Activated CD4-positive, alpha-beta T cell treated with anti-CD3 and anti-CD28 coated beads, Interleukin-2, amount 50 U/mL, for 4 hours (primary cell): ENCODE measurements at regions not wholly inside any gene's neighbourhood (a gene's known extent, or its start where the extent isn't known, plus 50 kb on each side); places are given as distances from the start of the nearest gene placed in this dataset.

Source experiments
- DNase-seq, 2 experiments: peaks; one replicate each; pipeline ENCODE4 v3.0.0-alpha.2; 2020

DNA sequence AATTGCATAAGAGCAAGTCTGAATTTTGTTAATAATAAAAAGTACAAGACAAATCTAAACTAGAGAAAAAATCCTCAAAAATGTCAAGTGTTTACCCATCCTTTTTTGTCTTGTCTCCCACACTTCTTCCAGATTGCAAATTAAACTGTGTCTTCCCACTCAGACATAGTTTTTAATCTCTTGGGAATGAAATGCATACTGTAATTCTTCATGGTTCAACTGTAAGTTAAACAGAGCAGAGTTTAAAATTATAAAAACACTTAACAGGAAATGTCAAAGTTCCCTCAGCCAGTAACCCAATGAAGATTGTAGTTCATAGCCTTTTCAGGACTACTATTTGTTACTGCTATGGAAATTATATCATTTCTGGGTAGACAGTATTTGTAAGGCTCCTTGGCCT is 171.8 kb downstream of the UBE2E3 start:
- no peak for DNase-seq

- DNase-seq: no peak
Observed at GRCh38 chr2:181152701-181153100, 172.3 kb downstream of the UBE2E3 start.

- DNase-seq: no peak
Observed at GRCh38 chr2:181153886-181154285, 173.5 kb downstream of the UBE2E3 start.

- no peak for DNase-seq
Observed at GRCh38 chr2:181157326-181157725, 176.9 kb downstream of the UBE2E3 start.

DNA sequence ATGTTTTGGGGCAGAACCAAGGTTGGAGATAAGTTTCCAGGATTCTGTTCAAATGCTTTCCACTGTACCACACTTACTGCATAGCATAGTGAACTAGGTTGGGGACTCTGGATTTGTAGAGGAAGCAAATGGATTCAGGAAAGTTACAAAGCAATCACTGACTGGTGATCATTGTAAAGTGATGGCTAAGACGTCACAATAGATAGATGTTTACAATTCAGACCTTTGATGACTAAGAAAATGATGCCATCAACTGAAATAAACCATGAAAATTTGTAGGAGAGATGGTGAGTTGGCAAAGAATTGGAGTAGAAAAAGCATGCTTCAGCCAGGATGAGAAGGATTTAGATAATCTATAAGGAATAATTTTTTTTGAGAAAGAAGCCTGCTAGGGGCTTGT is 178.0 kb downstream of the UBE2E3 start:
- no peak for DNase-seq

DNA sequence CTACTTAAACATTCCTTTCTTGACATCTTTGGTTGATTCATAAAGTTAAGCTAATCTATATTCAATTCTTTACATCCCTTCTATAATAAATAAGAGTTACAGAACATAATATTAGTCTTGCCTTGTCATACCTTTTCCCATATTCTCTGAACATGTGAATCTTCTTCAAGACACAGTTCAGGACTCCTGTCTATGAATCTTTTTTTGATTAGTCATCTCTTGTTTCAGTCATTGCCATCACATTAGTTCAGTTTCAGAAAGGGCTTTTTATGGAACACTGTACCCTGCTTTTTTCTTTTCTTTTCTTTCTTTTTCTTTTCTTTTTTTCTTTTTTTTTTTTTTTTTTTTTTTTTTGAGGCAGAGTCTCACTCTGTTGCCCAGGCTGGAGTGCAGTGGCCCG is 181.2 kb downstream of the UBE2E3 start:
- no peak for DNase-seq

DNA sequence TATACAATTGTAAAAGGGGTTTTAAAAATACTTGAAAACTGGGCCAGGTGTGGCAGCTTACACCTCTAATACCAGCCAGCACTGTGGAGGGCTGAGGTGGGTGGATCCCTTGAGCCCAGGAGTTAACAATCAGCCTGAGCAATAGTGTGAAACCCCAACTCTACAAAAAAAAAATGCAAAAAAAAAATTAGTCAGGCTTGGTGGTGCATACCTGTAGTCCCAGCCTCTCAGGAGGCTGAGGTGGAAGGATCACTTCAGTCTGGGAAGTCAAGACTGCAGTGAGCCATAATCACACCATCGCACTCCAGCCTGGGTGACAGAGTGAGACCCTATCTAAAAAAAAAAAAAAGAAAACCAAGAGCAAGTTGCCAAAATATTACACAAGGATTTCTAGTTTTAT is 182.7 kb downstream of the UBE2E3 start:
- no peak for DNase-seq

GRCh38 chr2:181163691-181164090 is 183.3 kb downstream of the UBE2E3 start:
- DNase-seq: no peak

GRCh38 chr2:181164699-181165098 is 184.3 kb downstream of the UBE2E3 start:
- no peak for DNase-seq

DNA sequence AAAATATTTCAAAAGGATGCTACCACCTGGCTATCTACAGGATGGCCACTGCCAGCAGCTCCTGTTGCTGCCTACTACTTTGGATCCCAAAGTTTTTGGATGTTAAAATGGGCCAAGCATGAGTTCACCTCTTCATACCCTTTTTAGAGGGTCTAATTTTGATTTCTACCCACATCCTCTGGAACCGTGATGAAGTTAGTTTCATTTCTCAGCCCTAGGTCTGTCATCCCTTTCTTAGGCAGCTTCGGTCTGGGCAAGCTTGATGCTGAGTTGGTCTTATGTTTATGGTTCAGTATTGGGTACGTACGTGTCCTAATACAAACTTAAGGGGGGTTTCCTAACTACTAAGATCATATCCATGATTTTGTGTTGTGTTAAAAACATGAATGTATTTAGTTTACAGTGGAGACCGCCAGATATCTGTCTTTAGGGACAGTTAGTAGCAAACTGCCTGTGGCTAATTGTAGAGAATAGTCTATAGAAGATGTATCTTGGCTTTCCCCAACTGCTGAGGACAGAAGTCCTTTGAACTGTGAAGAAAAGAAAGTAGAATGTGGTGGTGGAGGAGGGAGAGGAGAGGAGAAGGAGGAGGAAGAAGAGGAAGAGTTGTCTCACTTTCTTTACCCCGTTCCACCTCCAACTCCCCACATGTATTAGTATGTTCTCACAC is 184.9 kb downstream of the UBE2E3 start:
- peak in 1 of 2 experiments; percentile 13 for DNase-seq

DNA sequence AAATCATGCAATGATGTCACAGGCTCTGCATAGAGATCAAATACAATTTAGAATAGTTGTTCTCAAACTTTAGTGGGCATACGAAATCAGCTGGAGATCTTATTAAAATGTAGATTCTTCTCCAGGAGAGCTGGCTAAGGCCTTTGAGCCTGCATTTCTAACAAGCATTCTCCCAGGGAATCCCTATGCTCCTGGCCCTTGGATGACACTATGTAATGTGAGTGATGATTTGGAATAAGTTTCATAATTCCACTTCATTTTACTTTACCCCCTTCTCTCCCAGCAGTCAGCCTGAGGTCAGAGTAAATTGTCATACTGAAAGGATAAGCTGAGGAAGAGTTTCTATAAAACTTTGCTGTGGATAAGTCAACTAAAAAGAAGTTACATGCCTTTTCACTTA is 189.1 kb downstream of the UBE2E3 start:
- DNase-seq: no peak

DNA sequence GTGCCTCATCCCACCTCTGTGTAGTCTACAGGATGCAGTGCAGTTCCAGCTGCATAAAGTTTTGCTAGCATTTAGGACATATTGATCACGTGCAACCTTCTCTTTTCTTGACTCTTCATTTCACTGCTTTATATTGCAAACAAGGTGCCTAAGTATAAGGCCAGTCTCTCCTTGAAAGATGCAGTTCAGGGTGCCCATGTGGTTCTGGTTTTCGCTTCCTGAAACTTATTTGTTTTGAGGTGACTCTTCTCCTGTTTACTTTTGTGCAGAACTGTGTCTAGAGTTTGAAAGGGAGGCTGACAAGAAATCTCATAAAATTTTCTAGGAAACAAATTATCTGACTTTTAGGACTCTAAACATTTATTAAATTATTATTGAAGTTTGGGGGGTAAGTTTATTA is 189.9 kb downstream of the UBE2E3 start:
- no peak for DNase-seq

DNA sequence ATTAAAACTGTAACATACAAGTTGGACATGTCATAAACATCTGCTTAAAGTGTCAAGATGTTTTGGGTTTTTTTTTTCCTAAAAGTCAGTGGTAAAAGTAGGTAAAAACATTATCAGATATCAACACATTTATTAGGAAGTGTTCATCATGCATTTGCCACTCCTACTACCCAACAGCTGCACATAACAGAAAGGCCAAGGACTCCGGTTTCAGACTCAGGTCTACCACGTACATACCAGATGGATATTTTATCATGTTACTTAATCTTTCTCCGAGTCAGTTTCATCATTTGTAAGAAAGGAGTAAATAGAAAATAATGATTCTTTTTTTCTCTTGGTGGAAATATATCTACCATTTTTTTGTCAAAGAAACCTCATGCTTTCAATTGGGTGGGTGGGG is 192.3 kb downstream of the UBE2E3 start:
- DNase-seq: no peak

GRCh38 chr2:181174611-181175580 is 194.5 kb downstream of the UBE2E3 start:
- DNase-seq: no peak

- DNase-seq: no peak
Observed at GRCh38 chr2:181176540-181176939, 196.1 kb downstream of the UBE2E3 start.

DNA sequence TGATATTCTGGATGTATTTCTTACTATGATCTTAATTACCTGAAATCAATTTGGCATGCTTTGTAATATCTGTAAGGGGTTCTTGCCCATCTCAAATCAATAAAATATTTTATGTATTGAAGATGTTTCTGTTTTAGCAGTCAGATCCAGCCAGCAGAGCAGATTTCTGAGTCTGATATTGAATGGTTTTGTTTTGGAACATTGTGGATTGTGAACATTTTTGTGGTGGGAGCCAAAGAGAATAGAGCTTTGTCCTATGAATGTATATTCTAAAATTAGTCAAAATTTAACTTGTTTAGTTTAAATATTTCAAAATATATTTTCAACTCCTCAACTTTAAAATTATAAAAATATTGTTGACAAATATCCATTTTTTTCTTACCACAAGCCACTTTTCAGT is 197.0 kb downstream of the UBE2E3 start:
- no peak for DNase-seq

DNA sequence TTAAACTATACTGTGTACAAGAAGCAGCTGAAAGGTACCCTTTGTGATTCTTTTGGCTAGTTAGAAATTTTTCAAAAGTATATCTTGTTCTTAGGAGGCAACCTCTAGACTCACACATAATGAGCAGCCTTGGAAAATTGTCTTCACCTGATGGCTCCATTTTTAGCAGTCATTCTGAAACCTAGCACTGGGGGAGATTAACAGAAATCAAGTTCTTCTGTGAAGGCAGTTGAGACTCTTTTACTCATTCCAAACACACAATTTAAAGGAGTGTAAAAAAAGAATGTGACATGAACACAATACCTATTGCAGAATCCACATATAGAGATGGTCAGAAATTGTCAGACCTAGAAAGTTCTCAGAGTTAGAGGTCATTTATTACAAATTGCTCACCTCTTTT is 197.7 kb downstream of the UBE2E3 start:
- no peak for DNase-seq

- peak; percentile 24 to 45 for DNase-seq
Observed at GRCh38 chr2:181178823-181179412, 198.5 kb downstream of the UBE2E3 start.

DNA sequence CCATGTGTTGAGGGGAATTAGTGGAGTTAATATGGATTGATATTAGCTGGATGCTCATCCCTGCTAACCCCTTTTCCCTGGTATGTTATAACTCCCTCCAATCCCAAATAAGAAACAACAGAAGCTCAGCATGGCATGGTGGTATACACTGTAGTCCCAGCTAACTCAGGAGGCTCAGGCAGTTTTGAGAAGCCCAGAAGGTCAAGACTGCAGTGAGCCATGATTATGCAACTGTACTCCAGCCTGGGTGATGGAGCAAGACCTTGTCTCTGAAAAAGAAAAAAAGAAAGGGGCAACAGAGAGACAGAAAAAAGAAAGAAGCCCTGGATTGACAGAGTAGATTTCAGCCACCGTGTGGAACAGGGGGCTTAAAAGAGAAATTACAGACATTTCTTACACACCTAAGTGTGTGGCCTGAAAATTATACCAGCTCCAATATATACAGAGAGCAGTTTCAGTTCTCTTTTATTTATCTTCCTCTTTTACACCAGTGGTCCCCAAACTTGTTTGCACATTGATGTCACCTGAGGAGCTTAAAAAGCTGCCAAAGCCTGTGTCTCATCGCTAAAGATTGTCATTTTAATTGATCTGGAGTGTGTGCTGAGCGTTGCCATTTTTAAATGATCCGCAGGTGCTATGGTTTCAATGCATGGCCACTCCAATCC is 203.6 kb downstream of the UBE2E3 start:
- DNase-seq: no peak

- no peak for DNase-seq
Observed at GRCh38 chr2:181185421-181185820, 205.0 kb downstream of the UBE2E3 start.

DNA sequence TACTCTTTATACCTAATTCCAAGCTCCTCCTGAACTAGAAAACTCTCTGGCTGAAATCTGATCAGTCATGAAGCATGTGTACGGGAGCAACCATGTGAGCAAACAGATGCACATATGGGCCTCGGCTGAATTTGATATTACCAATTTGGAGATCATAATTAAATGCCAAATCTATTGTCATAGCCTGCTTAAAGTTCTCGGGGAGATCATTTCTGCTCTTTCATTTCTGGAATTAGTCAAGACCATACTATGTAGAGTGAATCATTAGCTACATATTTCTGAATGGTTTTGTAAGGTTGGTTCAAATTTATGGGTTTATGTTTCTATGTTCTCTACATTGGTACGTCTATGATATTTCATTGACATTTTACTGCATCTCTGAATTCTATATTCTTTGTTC is 205.5 kb downstream of the UBE2E3 start:
- no peak for DNase-seq

- DNase-seq: no peak
Observed at GRCh38 chr2:181188605-181189004, 208.2 kb downstream of the UBE2E3 start.

DNA sequence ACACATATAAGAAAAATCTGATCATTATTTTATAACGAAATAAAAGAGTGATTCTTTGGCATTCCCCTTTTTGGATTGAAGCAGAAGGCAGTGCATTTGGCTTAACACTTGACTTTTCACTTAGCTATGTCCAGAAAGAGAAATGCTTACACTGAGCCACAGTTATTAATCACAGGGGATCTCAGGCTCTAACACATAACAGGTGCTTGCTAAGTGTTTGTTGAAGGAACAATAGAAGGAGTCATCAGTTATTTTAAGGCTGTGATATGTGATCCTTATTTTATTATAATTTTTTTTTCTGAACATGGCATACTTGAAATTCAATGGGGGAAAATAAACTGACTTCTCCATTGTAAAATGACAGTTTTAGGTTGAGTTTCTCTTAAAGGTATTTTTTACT is 209.5 kb downstream of the UBE2E3 start:
- DNase-seq: no peak
